ENCODE measurements at regions not wholly inside any gene's neighbourhood (a gene's known extent, or its start where the extent isn't known, plus 50 kb on each side); places are given as distances from the start of the nearest gene placed in this dataset.

- TF ChIP-seq, protein P1, sequence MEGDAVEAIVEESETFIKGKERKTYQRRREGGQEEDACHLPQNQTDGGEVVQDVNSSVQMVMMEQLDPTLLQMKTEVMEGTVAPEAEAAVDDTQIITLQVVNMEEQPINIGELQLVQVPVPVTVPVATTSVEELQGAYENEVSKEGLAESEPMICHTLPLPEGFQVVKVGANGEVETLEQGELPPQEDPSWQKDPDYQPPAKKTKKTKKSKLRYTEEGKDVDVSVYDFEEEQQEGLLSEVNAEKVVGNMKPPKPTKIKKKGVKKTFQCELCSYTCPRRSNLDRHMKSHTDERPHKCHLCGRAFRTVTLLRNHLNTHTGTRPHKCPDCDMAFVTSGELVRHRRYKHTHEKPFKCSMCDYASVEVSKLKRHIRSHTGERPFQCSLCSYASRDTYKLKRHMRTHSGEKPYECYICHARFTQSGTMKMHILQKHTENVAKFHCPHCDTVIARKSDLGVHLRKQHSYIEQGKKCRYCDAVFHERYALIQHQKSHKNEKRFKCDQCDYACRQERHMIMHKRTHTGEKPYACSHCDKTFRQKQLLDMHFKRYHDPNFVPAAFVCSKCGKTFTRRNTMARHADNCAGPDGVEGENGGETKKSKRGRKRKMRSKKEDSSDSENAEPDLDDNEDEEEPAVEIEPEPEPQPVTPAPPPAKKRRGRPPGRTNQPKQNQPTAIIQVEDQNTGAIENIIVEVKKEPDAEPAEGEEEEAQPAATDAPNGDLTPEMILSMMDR (IDR thresholded peaks at IDR 0.05): no peak
- no peak for TF ChIP-seq POLR2A (IDR thresholded peaks at IDR 0.05)
These were observed 411.4 kb downstream of the HLX start for GRCh38 chr1:221290669-221291068.

All from Peyer's patch (tissue), 4 donors.